ENCODE measurements at regions not wholly inside any gene's neighbourhood (a gene's known extent, or its start where the extent isn't known, plus 50 kb on each side); places are given as distances from the start of the nearest gene placed in this dataset.

DNA sequence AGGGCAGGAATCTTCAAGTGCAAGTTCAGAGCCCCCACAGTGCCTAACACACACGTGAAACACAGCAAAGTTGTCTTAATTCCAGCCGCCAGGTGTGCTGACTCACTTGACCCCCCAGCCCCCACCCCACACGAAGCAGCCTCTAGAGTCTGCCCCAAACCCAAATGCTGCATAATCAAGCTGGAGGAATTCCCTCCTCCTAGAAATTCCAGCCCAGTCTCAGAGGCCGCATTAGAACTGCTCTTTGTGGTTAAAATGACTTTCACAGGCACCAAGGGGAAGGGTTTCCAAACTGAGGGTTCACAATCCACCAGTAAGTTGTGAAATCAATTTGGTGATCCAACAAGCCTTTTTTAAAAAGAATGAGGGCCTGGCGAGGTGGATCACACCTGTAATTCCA is 67.0 kb upstream of the PLXNA4 start:
- TF ChIP-seq, protein P1, sequence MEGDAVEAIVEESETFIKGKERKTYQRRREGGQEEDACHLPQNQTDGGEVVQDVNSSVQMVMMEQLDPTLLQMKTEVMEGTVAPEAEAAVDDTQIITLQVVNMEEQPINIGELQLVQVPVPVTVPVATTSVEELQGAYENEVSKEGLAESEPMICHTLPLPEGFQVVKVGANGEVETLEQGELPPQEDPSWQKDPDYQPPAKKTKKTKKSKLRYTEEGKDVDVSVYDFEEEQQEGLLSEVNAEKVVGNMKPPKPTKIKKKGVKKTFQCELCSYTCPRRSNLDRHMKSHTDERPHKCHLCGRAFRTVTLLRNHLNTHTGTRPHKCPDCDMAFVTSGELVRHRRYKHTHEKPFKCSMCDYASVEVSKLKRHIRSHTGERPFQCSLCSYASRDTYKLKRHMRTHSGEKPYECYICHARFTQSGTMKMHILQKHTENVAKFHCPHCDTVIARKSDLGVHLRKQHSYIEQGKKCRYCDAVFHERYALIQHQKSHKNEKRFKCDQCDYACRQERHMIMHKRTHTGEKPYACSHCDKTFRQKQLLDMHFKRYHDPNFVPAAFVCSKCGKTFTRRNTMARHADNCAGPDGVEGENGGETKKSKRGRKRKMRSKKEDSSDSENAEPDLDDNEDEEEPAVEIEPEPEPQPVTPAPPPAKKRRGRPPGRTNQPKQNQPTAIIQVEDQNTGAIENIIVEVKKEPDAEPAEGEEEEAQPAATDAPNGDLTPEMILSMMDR (IDR thresholded peaks at IDR 0.05; ENCODE audit: low read length), result no peak
- no peak for TF ChIP-seq EZH2 (IDR thresholded peaks at IDR 0.05; ENCODE audit: borderline replicate concordance, low read length)

Measured in OCI-LY1 (cell line).